AG09309 (cell line): ENCODE measurements at regions not wholly inside any gene's neighbourhood (a gene's known extent, or its start where the extent isn't known, plus 50 kb on each side); places are given as distances from the start of the nearest gene placed in this dataset.
"Not testable (repeated sequence)": the region's sequence is repeated elsewhere in the genome, so short reads cannot be mapped to it uniquely, and the experiment has no call there.

ENCODE experiments used
- DNase-seq: peaks from one replicate; pipeline ENCODE4 v3.0.0-alpha.2; 2010; ENCODE audit warnings: low read depth
- H3K4me3 ChIP-seq: 2 replicates; pipeline ENCODE4 v1.5.1; 2011; ENCODE audit warnings: mild to moderate bottlenecking, low read depth, low read length, moderate library complexity; ENCODE audit not compliant: control insufficient read depth
- TF ChIP-seq, protein P1 (sequence below): IDR thresholded peaks from 2 replicates; pipeline ENCODE4 v1.5.1; 2011; ENCODE audit warnings: mild to moderate bottlenecking, low read depth, low read length, inconsistent platforms; ENCODE audit not compliant: insufficient read depth, control insufficient read depth; ENCODE audit errors: missing control alignments

DNA sequence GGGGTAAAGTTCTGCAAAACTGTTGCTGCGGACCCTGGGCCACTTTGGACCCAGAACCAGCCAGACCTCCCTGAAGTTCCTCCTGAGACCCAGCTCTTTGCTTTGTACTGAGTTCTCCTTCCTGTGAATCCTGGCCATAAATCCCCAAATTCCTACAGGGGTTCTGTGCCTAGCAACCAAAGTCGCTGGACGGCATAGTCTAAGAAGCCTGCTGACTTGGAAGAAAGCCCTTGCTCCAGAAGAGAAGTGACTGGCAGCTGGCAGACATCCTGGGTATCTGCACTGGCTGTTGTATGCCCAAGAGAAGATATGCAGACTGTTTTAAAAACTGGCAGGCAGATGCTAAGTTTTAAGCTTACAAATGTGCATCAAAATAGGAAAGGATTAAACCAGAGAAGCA lies 99.9 kb upstream of the SLC24A4 start:
- TF ChIP-seq, protein P1, sequence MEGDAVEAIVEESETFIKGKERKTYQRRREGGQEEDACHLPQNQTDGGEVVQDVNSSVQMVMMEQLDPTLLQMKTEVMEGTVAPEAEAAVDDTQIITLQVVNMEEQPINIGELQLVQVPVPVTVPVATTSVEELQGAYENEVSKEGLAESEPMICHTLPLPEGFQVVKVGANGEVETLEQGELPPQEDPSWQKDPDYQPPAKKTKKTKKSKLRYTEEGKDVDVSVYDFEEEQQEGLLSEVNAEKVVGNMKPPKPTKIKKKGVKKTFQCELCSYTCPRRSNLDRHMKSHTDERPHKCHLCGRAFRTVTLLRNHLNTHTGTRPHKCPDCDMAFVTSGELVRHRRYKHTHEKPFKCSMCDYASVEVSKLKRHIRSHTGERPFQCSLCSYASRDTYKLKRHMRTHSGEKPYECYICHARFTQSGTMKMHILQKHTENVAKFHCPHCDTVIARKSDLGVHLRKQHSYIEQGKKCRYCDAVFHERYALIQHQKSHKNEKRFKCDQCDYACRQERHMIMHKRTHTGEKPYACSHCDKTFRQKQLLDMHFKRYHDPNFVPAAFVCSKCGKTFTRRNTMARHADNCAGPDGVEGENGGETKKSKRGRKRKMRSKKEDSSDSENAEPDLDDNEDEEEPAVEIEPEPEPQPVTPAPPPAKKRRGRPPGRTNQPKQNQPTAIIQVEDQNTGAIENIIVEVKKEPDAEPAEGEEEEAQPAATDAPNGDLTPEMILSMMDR = no peak
- H3K4me3 ChIP-seq = no peak overlapping the region
- no peak for DNase-seq

DNA sequence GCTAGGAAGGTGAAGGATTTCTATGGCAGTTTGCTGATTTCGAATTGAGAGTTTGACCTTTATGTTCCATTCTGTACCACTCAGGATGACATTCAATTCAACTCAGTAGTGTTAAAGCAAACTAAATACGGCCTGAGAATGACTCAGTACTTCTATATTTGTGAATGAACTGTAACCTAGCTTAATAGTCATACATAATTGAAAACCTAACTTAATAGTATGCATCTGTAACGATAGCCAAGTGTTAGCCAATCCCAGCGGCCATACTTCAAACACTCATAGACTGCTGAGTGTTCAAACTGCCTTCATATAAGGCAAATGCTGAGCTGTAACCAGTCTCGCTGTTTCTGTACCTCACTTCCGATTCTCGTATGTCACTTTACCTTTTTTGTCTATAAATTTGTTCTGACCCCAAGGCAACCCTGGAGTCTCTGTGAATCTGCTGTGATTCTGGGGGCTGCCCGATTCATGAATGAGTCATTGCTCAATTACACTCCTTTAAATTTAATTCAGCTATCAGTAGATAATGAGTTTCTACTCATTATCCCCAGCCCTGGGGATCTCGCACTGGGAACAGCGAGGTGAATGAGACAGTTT lies 98.5 kb upstream of the SLC24A4 start:
- TF ChIP-seq, protein P1 = no peak
- DNase-seq = no peak

DNA sequence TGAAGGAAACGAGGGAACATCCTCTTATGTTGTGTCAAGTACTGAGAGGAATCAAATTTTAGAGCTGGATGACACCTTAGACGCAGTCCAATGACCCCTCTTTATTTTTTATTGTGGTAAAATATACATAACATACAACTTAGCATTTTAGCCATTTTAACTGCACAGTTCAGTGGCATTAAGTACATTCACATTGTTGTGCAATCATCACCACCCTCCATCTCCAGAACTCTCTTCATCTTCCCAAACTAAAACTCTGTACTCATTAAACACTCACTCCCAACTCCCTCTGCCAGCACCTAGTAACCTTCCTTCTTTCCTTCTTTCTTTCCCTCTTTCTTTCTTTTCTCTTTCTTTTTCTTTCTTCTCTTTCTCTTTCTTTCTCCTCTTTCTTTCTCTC lies 97.2 kb upstream of the SLC24A4 start:
- H3K4me3 ChIP-seq = no peak overlapping the region
- TF ChIP-seq, protein P1 = no peak
- DNase-seq = no peak

More for the DNA sequence above, 98.5 kb upstream of the SLC24A4 start:
- no peak overlapping the region for H3K4me3 ChIP-seq

DNA sequence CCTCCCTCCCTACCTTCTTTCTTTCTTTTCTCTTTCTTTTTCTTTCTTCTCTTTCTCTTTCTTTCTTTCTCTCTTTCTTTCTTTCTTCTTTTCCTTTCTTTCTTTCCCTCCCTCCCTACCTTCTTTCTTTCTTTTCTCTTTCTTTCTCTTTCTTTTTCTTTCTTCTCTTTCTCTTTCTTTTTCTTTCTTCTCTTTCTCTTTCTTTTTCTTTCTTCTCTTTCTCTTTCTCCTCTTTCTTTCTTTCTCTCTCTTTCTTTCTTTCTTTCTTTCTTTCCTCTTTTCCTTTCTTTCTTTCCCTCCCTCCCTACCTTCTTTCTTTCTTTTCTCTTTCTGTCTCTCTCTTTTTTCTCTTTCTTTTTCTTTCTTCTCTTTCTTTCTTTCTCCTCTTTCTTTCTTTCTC lies 96.8 kb upstream of the SLC24A4 start:
- not testable (repeated sequence) for DNase-seq, H3K4me3 ChIP-seq

DNA sequence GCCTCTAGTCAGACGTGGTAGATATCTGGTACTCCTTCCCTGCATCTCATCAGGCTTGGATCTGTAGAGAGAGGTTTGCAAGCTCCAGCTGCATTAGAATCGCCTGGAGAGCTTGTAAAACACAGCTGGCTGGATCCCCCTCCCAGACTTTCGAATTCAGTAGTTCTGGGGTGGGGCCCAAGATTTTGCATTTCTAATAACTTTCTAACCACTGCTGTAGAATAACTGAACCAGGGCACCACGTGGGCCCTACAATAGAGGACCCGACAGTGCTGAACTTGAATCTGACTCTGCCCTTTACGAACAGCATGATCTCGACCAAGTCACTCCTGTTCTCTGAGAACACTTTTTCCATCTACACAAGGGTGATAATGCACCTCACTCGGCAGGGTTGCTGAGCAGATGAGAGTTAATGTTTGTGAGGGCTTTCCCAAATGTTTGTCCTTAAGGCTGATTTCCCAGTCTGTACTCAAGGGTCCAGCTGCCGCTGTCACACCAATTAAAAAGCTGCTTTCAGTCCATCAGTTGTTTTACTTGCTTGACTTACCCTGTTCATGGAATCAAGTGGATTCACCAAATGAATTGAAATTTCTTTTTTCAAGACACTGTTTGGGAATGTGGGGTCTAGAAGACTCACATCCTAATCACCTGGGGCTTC lies 86.6 kb upstream of the SLC24A4 start:
- TF ChIP-seq, protein P1 = no peak
- no peak overlapping the region for H3K4me3 ChIP-seq
- DNase-seq = no peak

DNA sequence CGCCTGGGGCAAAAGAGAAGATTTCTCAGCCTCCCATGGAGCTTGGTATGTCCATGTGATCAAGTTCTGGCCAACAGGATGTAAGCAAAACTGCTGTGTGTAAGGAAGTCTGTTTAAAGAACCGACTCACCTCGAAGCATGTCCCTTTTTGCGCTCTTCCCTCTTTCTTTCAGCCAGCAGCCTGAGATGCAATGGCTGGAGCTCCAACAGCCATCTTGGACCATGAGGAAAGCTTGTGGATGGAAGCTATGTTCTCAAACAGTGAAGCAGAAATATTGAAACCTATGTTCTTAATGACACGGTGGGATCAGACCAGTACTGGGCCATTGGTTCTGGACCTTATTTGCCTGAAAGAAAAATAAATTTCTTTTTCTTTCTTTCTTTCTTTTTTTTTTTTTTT lies 82.3 kb upstream of the SLC24A4 start:
- no peak overlapping the region for H3K4me3 ChIP-seq
- TF ChIP-seq, protein P1 = no peak
- DNase-seq = no peak

DNA sequence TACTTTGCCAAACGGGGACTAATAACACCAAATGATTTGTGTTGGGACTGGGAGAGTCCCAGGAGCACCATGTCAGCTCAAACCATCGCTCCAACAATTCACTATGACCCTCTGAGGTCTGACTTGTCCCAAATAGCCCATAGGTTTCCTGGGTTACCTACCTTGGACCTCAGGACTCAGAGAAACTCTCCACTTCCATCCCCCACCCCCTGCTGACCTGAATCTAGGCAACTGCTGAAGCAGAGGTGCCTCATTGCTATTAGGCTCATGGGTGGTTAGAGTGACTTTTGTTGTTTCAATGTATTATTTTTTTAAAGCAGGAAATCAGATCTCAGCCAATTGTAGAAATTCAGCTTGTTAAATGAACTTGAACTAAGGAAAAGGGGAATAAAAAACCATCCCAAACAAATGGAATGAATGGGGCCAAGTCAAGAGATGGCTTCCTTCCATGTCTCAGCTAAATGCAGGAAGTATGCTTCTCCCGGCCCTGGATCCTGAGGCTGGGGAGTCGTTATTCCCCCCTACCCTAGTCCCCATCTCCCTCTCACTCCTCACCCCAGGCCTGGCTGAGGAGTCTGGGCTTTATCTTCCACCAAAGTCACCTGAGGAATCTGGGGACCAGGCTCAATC lies 80.9 kb upstream of the SLC24A4 start:
- no peak for DNase-seq
- TF ChIP-seq, protein P1 = no peak
- no peak overlapping the region for H3K4me3 ChIP-seq
